ENCODE measurements at regions not wholly inside any gene's neighbourhood (a gene's known extent, or its start where the extent isn't known, plus 50 kb on each side); places are given as distances from the start of the nearest gene placed in this dataset.
"Not testable (repeated sequence)": the region's sequence is repeated elsewhere in the genome, so short reads cannot be mapped to it uniquely, and the experiment has no call there.

GRCh38 chr3:106276151-106276550, 407.3 kb upstream of the CBLB start:
- no peak for DNase-seq

DNA sequence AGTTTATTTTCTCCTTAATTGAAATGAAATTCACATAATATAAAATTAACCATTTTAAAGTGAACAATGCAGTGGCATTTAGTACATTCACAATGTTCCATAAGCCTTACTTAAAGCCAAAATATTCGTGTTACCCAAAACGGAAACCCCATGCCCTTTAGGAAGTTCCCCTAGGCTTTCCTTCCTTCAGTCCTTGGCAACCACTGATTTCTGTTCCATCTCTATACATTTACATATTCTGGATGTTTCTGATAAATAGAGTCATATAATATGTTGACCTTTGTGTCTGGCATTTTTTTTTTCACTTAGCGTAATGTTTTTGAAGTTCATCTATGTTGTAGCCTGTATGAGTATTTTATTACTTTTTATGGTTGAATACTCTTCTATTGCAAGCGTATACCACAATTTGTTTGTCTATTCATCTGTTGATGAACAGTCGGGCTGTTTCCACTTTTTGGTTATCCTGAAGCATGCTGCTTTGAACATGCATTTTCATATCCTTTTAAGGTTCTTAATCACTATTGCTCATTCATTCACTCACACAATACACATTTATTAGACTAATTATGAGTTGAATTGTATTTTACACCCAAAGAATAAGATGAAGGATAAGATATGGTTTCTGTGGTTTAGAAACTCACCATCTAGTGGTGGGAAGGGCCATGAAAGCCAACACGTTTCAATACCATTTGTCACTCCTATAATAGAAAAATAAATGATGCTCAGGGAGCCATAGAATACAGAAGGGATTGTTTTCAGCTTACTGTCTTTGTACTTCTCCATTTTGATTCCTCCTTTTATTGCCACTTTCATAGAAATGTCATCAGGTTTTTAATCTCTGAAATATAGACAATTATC, 408.2 kb upstream of the CBLB start:
- DNase-seq = no peak

GRCh38 chr3:106277731-106278130, 408.9 kb upstream of the CBLB start:
- DNase-seq = no peak

DNA sequence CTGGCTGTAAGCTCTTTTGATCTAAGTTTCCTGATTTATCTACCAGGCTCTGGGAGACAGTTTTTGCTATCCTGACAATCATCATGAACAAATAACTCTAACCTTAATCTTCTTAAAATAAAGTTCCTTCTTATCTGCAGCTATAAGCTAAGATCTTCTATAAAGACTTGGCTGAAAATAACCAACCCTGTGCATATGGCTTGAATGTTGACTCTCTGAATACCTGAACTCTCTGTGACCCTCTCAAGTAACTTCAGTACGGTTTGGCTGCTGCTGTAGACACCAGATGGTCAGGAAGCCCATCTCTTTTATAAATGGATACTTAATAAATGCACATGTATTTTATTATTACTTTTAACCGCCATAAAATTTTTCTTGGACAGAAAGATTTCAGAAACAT, 412.4 kb upstream of the CBLB start:
- DNase-seq = peak; percentile 74

DNA sequence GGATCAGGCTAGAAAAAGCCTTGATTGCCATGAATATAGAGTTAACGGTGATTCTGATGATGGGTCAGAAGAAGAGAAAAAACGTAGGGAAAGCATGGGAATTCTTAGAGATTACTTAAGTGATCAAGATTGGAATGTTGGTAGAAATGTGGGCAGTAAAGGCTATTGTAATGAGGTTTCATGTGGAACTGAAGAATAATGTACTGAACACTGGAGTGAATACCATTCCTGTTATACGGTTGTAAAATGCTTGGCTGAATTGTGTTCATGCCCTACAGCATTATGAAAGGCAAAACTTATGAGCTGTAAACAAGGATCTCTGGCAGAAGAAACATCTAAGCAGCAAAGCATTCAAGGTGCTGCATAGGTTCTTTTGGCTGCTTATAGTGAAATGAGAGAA, 414.1 kb upstream of the CBLB start:
- no peak for DNase-seq

DNA sequence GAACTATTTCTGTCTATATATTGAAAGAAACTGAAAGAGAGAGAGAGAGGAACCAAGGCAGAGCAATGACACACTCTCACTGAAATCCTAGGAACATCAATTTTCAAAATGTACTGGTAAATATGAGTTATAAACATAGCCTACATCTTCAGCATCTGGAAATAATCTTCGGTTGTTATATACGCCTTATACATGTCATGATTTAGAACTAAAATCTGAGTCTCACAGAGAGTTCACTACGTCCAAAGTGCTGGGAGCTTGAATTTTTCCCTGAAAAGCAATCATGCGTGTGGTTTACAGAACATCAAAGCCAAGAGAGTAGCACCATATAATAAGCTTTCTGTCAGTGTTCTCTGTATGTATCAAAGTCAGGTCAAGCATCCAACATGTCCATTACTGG, 420.0 kb upstream of the CBLB start:
- no peak for DNase-seq

- DNase-seq = no peak
These were observed 421.6 kb upstream of the CBLB start for GRCh38 chr3:106290304-106290997.

DNA sequence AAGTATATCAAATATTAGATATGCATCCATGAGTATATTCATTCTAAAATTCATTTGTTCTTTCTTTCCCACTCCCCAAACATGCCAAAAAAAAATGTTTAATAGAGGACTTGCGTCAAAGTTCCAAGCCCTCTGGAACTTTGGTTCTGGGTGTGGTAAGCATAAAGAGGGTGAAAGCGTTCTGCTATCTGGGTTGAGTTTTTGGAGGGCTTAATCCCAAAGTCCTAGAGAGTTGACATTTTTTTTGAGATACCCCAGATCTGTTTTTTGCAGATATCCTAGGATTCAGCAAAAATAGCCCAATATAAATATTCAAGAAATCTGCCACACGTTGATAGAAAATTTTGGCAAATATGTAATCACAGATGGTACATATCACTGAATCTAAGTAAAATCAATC, 424.3 kb upstream of the CBLB start:
- peak; percentile 13 for DNase-seq

DNA sequence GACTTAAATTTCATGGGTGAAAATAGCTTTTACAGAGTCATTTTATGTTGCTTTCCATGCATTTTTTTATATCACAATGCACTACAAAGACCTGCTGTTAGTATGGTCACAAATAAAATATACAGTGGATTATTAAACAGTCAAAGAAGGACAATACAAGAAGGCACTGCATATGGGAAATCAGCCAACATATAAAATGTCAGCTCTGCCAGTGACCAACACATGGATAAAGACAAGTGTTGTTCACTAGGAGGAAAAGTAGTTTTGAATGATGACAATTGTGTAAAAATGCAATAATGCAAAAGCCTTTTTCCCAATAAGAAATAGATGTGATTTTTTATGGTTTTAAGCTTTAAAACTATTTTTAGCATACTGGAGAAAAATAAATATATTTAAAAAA, 425.3 kb upstream of the CBLB start:
- DNase-seq = no peak

DNA sequence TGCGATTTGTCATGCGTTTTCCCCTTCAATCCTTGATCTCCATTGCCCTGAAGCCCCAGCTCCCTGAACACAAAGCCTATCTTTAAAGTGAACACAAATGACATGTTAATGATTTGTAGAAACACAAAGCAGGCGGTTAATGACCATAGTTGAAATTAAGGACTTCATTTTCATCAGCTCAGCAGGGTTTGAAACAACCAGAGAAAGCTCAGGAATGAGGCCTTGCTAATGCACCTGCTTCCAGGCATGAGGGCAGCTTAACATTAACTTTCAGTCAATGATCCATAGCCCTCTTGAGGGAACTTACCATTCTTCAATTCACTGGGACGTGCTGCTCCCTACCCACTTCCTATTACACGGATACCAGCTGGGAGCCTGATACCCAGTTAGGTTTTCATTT, 427.2 kb upstream of the CBLB start:
- no peak for DNase-seq

- no peak for DNase-seq
These were observed 430.7 kb upstream of the CBLB start for GRCh38 chr3:106299300-106300098.

GRCh38 chr3:106302451-106303221, 433.8 kb upstream of the CBLB start:
- no peak for DNase-seq

- peak; percentile 76 for DNase-seq
These were observed 435.0 kb upstream of the CBLB start for GRCh38 chr3:106303766-106304165.

DNA sequence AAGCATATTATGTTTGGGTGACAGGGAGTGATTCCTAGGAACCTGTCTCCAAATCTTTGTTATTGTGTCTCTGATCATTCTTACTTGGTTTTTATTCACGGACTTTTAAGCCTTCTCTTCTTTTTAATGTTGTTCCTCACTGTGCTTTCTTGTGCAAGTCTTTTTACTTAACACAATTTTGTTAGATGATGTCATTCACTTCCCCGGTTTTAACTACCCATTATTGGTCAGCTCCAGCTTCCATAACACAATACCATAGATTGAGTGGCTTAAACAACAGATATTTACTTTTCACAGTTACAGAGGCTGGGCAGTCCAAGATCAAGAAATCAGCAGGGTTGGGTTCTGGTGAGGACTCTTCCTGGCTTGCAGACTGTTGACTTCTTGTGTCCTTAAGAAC, 436.3 kb upstream of the CBLB start:
- no peak for DNase-seq

DNA sequence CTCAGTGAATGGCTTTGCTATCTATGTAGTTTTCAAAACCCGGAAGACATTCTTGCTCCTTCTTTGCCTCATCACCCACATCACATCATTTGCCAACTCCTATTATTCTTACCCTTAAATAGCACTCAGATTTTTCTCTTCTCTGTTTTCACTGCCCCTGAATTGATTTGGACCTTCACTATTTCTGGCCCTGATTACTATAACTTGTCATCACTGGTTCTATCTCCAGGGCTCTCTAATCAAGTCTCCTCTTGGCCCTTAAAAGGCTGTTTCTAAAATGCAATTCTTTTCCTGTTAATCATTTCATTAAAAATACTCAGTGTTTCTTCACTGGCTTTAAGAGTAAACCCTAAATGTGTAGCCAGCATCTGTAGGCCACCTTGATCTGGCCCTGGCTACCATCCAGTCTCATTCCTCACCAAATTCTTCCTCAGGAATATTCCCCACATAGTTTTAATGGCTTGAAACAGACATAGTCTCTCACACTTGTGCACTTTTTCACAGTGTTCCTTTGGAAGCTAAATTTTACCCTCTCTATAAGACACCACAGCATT, 437.1 kb upstream of the CBLB start:
- no peak for DNase-seq

- no peak for DNase-seq
These were observed 440.5 kb upstream of the CBLB start for GRCh38 chr3:106309274-106309673.

DNA sequence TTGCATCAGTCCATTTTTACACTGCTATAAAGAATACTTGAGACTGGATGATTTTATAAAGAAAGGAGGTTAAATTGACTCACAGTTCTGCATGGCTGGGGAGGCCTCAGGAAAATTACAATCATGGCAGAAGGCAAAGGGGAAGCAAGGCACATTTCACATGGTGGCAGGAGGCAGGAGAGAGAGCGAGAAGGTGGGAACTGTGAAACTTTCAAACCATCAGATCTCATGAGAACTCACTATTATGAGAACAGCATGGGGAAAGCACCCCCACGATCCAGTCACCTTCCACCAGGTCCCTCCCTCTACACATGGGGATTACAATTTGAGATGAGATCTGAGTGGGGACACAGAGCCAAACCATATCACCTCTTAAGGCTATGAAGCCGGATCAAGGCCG, 441.0 kb upstream of the CBLB start:
- DNase-seq = not testable (repeated sequence)

DNA sequence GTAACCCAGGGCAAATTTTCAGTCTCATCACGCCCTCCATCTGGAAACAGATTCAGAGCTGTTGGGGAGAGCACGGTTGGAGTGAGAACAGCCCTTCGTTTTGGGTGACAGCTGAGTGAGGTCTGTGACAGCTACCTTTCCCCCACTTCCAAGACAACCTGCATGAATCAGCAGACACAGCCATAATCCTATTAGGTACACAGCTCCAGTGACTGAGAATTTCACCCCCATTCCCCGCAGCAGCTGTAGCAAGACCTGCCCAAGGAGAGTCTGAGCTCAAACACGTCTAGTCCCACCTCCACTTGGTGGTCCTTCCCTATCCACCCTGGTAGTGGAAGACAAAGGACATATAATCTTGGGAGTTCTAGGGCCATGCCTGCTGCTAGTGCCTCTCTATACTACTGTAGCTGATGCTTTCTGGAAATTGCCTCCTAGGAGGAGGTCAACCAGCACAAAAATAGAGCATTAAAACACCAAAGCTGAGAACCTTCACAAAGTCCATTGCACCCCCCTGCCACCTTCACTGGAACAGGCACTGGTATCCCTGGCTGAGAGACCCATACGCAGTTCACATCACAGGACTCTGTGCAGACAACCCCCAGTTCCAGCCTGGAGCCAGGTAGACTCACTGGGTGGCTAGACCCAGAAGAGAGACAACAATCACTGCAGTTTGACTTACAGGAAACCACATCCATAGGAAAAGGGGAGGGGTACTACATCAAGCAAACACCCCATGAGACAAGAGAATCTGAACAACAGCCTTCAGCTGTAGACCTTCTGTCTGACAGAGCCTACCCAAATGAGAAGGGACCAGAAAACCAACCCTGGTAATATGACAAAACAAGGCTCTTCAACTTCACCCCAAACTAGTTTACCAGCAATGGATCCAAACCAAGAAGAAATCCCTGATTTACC, 448.6 kb upstream of the CBLB start:
- no peak for DNase-seq

DNA sequence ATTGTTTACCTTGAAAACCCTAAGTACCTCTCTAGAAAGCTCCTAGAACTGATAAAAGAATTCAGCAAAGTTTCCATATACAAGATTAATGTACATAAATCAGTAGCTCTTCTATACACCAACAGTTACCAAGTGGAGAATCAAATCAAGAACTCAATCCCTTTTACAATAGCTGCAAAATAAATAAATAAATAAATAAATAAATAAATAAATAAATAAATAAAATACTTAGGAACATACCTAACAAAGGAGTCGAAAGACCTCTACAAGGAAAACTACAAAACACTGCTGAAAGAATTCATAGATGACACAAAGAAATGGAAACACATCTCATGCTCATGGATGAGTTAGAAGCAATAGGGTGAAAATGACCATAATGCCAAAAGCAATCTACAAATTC, 452.6 kb upstream of the CBLB start:
- DNase-seq = not testable (repeated sequence)

GRCh38 chr3:106323586-106323985, 454.8 kb upstream of the CBLB start:
- DNase-seq = no peak

DNA sequence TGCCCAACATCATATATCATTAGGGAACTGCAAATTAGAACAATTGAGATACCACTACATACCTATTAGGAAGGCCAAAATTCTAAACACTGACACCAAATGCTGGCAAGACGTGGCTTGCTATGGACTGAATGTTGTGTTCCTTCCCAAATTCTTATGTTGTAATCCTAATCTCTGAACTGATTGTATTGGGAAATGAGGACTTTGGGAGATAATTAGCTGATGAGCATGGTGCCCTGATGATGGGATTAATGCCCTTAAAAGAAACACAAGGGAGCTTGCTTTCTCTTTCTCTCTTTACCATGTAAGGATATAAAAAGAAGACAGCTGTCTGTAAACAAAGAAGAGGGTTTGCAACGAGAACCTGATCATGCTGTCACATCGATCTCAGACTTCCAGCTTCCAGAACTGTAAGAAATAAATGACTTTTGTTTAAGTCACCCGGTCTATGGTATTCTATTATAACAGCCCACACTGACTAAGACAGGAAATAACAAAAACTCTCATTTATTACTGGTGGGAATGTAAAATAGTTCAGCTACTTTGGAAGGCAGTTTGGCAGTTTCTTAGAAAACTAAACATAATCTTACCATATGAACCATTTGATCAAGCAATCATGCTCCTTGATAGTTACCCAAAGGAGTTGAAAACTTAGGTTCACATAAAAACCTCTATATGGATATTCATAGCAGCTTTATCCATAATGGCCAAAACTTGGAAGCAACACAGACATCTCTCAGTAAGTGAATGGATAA, 458.3 kb upstream of the CBLB start:
- DNase-seq = no peak

Measured in NCI-H446 treated with DMSO at 0.1 percent for 48 hours (cell line).